Iris pigment epithelial cell (primary cell): ENCODE measurements at regions not wholly inside any gene's neighbourhood (a gene's known extent, or its start where the extent isn't known, plus 50 kb on each side); places are given as distances from the start of the nearest gene placed in this dataset.

Source experiments
- DNase-seq: peaks from one replicate; pipeline ENCODE4 v3.0.0-alpha.2; 2011; ENCODE audit warnings: low read depth

GRCh38 chr2:120606931-120607330 lies 128.7 kb upstream of the GLI2 start:
- no peak for DNase-seq

- DNase-seq, result no peak
Observed at GRCh38 chr2:120607506-120607905, 128.2 kb upstream of the GLI2 start.

- no peak for DNase-seq
Observed at GRCh38 chr2:120607996-120608395, 127.7 kb upstream of the GLI2 start.

GRCh38 chr2:120609826-120610395 lies 125.8 kb upstream of the GLI2 start:
- DNase-seq, result no peak

- DNase-seq, result no peak
Observed at GRCh38 chr2:120611016-120611415, 124.7 kb upstream of the GLI2 start.

GRCh38 chr2:120611961-120612360 lies 123.7 kb upstream of the GLI2 start:
- no peak for DNase-seq

GRCh38 chr2:120612471-120612870 lies 123.2 kb upstream of the GLI2 start:
- no peak for DNase-seq

GRCh38 chr2:120612931-120613330 lies 122.7 kb upstream of the GLI2 start:
- no peak for DNase-seq

- peak; percentile 39 for DNase-seq
Observed at GRCh38 chr2:120613742-120614571, 121.7 kb upstream of the GLI2 start.

GRCh38 chr2:120614901-120615300 lies 120.8 kb upstream of the GLI2 start:
- DNase-seq, result no peak

- no peak for DNase-seq
Observed at GRCh38 chr2:120616261-120616660, 119.4 kb upstream of the GLI2 start.

GRCh38 chr2:120617055-120617454 lies 118.6 kb upstream of the GLI2 start:
- no peak for DNase-seq

GRCh38 chr2:120618830-120619229 lies 116.8 kb upstream of the GLI2 start:
- DNase-seq, result no peak

GRCh38 chr2:120619579-120619978 lies 116.1 kb upstream of the GLI2 start:
- no peak for DNase-seq

- DNase-seq, result peak; percentile 68
Observed at GRCh38 chr2:120620025-120620793, 115.5 kb upstream of the GLI2 start.

- no peak for DNase-seq
Observed at GRCh38 chr2:120622159-120622869, 113.4 kb upstream of the GLI2 start.

- DNase-seq, result no peak
Observed at GRCh38 chr2:120622886-120623753, 112.5 kb upstream of the GLI2 start.

GRCh38 chr2:120624061-120624737 lies 111.5 kb upstream of the GLI2 start:
- no peak for DNase-seq

GRCh38 chr2:120624738-120625446 lies 110.8 kb upstream of the GLI2 start:
- no peak for DNase-seq
